Hepatocyte (in vitro differentiated cells): ENCODE measurements at regions not wholly inside any gene's neighbourhood (a gene's known extent, or its start where the extent isn't known, plus 50 kb on each side); places are given as distances from the start of the nearest gene placed in this dataset.

Experiments used
- CTCF ChIP-seq: fragments of 200-600 bp; sonication (generic); IDR thresholded peaks from 2 replicates; pipeline ENCODE4 v1.5.1; 2016; ENCODE audit warnings: antibody characterized with exemption, mild to moderate bottlenecking; ENCODE audit not compliant: poor library complexity
- EZH2 ChIP-seq: fragments of 200-600 bp; sonication (generic); IDR thresholded peaks from 2 replicates; pipeline ENCODE4 v1.6.1; 2016; ENCODE audit warnings: antibody characterized with exemption, mild to moderate bottlenecking, borderline replicate concordance
- EZH2phosphoT487 ChIP-seq: fragments of 200-600 bp; sonication (generic); IDR thresholded peaks from one replicate; pipeline ENCODE4 v1.6.1; 2018; ENCODE audit warnings: antibody characterized with exemption, mild to moderate bottlenecking, low read depth, moderate library complexity; ENCODE audit not compliant: unreplicated experiment, severe bottlenecking

GRCh38 chr1:60942896-60943638, 139.3 kb upstream of the NFIA start:
- TF ChIP-seq CTCF = no peak
- no peak for TF ChIP-seq EZH2
- TF ChIP-seq EZH2phosphoT487 = no peak
